ENCODE measurements at regions not wholly inside any gene's neighbourhood (a gene's known extent, or its start where the extent isn't known, plus 50 kb on each side); places are given as distances from the start of the nearest gene placed in this dataset.

GRCh38 chr3:161939918-161940620, 443.5 kb downstream of the OTOL1 start:
- no peak for TF ChIP-seq CTCF (IDR thresholded peaks at IDR 0.05)
- TF ChIP-seq CBFB (CRISPR knock-in tag; IDR thresholded peaks at IDR 0.05; ENCODE audit: low read depth) = no peak
- TF ChIP-seq NFYB (CRISPR knock-in tag; conservative IDR thresholded peaks at IDR 0.05; ENCODE audit: low read depth) = no peak
- TF ChIP-seq GABPB1 (CRISPR knock-in tag; IDR thresholded peaks at IDR 0.05) = no peak
- no peak for TF ChIP-seq ATF6 (CRISPR knock-in tag; IDR thresholded peaks at IDR 0.05)
- no peak for TF ChIP-seq MAX (CRISPR knock-in tag; IDR thresholded peaks at IDR 0.05)
- TF ChIP-seq NFE2L1 (CRISPR knock-in tag; IDR thresholded peaks at IDR 0.05) = no peak

All from WTC11 (cell line).